Endothelial cell of umbilical vein (primary cell): ENCODE measurements at regions not wholly inside any gene's neighbourhood (a gene's known extent, or its start where the extent isn't known, plus 50 kb on each side); places are given as distances from the start of the nearest gene placed in this dataset.

ENCODE experiments used
- BruUV-seq: library from RNA; stranded (reverse); fragments of 400-500 nt; replicated peaks from 2 replicates; lab custom pipeline; 2021; lab: Mats Ljungman, UMichigan
- CTCF ChIA-PET: fragments of 300-600, 350-600 bp; sonication (Branson Sonifier 250); formaldehyde crosslinking; loops from one replicate; lab custom pipeline; 2021; ENCODE audit warnings: antibody characterized with exemption, inconsistent platforms; lab: Charles Lee
- POLR2A ChIA-PET: fragments of 300-600, 350-600 bp; sonication (Branson Sonifier 250); formaldehyde crosslinking; loops from one replicate; lab custom pipeline; 2021; ENCODE audit warnings: antibody characterized with exemption, inconsistent platforms; lab: Charles Lee
- DNase-seq: peaks from one replicate; pipeline ENCODE4 v3.0.0-alpha.2; 2011; ENCODE audit warnings: low read depth, low spot score
- FAIRE-seq: peaks from 2 replicates; lab custom pipeline; 2011; peaks lifted over from hg19 to GRCh38; lab: Jason Lieb, UNC
- H2AFZ ChIP-seq: 2 replicates; pipeline ENCODE4 v1.6.0; 2012; ENCODE audit warnings: low read depth, low read length, control low read depth, inconsistent platforms
- H3K27ac ChIP-seq: 2 replicates; pipeline ENCODE4 v1.5.1; 2011; ENCODE audit warnings: low read depth, mild to moderate bottlenecking, control low read depth, low read length, moderate library complexity; ENCODE audit not compliant: insufficient read depth
- H3K27me3 ChIP-seq, 2 experiments: 2 replicates each; pipeline versions ENCODE4 v1.6.0 to v1.6.1; 2011; ENCODE audit warnings: low read length in 2 of 2, mixed read lengths in 1 of 2; ENCODE audit not compliant: control insufficient read depth in 2 of 2, insufficient read depth in 2 of 2
- H3K36me3 ChIP-seq, 2 experiments: 2 replicates in 1 of 2; 3 replicates in 1 of 2; pipeline ENCODE4 v1.5.1; 2011; ENCODE audit warnings: low read length in 2 of 2, mild to moderate bottlenecking in 1 of 2, moderate library complexity in 1 of 2; ENCODE audit not compliant: control insufficient read depth in 2 of 2, insufficient read depth in 2 of 2; ENCODE audit errors: extremely low read depth in 1 of 2
- H3K4me1 ChIP-seq: 3 replicates; pipeline ENCODE4 v1.5.1; 2011; ENCODE audit warnings: mild to moderate bottlenecking, low read length; ENCODE audit not compliant: control insufficient read depth, insufficient read depth; ENCODE audit errors: extremely low read depth
- H3K4me2 ChIP-seq: 2 replicates; pipeline ENCODE4 v1.6.1; 2011; ENCODE audit warnings: low read length, control low read depth, mixed read lengths; ENCODE audit not compliant: insufficient read depth
- H3K4me3 ChIP-seq, 3 experiments: fragments of 200-600 bp in 1 of 3; sonication (generic), shearing (Covaris generic) in 1 of 3; replicated peaks in 1 of 3; 2 replicates each; pipeline ENCODE4 v1.5.1; 2011 to 2016; ENCODE audit warnings: control low read depth in 3 of 3, low read length in 3 of 3, mild to moderate bottlenecking in 2 of 3, inconsistent platforms in 1 of 3, low read depth in 1 of 3, moderate library complexity in 1 of 3; ENCODE audit not compliant: insufficient read depth in 1 of 3
- H3K79me2 ChIP-seq: 2 replicates; pipeline ENCODE4 v1.6.0; 2012; ENCODE audit warnings: low read length, inconsistent platforms; ENCODE audit not compliant: control insufficient read depth, insufficient read depth
- H3K9ac ChIP-seq: replicated peaks from 2 replicates; pipeline ENCODE3; 2011; ENCODE audit warnings: low read length, control low read depth; ENCODE audit not compliant: insufficient read depth; ENCODE audit errors: extremely low read depth
- H3K9me1 ChIP-seq: replicated peaks from 3 replicates; pipeline ENCODE4 v1.6.0; 2011; ENCODE audit warnings: mild to moderate bottlenecking, low read length; ENCODE audit not compliant: control insufficient read depth, insufficient read depth; ENCODE audit errors: extremely low read depth
- H3K9me3 ChIP-seq: replicated peaks from 2 replicates; pipeline ENCODE4 v1.5.1; 2012; ENCODE audit warnings: low read length, inconsistent platforms; ENCODE audit not compliant: control insufficient read depth, insufficient read depth
- H4K20me1 ChIP-seq: replicated peaks from 2 replicates; pipeline ENCODE3; 2011; ENCODE audit warnings: mild to moderate bottlenecking, low read length; ENCODE audit not compliant: control insufficient read depth, insufficient read depth; ENCODE audit errors: extremely low read depth
- CTCF ChIP-seq, 2 donors: IDR thresholded peaks; 1 replicate in 1 of 2; 2 replicates in 1 of 2; pipeline ENCODE4 v1.5.1; 2011; ENCODE audit warnings: low read length in 2 of 2, mild to moderate bottlenecking in 2 of 2, moderate library complexity in 2 of 2, control low read depth in 1 of 2, inconsistent platforms in 1 of 2, low read depth in 1 of 2; ENCODE audit not compliant: insufficient read depth in 1 of 2; ENCODE audit errors: extremely low read depth in 1 of 2
- EZH2 ChIP-seq: IDR thresholded peaks from 2 replicates; pipeline ENCODE4 v1.6.1; 2012; ENCODE audit warnings: borderline replicate concordance, low read depth, mild to moderate bottlenecking, moderate library complexity, low read length, inconsistent platforms; ENCODE audit not compliant: severe bottlenecking
- FOS ChIP-seq: IDR thresholded peaks from 2 replicates; pipeline ENCODE4 v1.6.1; 2011; ENCODE audit warnings: mild to moderate bottlenecking, low read length, moderate library complexity, borderline replicate concordance; ENCODE audit not compliant: insufficient read depth
- GATA2 ChIP-seq: IDR thresholded peaks from 2 replicates; pipeline ENCODE4 v1.7.0; 2011; ENCODE audit warnings: low read depth, mild to moderate bottlenecking, moderate library complexity, mixed read lengths, low read length; ENCODE audit not compliant: insufficient read length, insufficient read depth
- JUN ChIP-seq: IDR thresholded peaks from 2 replicates; pipeline ENCODE4 v1.6.1; 2011; ENCODE audit warnings: borderline replicate concordance, low read depth; ENCODE audit not compliant: insufficient read length, insufficient read depth
- MAX ChIP-seq: IDR thresholded peaks from 2 replicates; pipeline ENCODE4 v1.6.1; 2011; ENCODE audit not compliant: insufficient read depth, insufficient read length
- MYC ChIP-seq: IDR thresholded peaks from one replicate; pipeline ENCODE4 v1.6.1; 2011; ENCODE audit warnings: mild to moderate bottlenecking, low read depth, low read length
- POLR2A ChIP-seq: IDR thresholded peaks from 2 replicates; pipeline ENCODE4 v1.6.1; 2012; ENCODE audit warnings: low read depth, mild to moderate bottlenecking, control low read depth, low read length
- POLR2AphosphoS5 ChIP-seq: IDR thresholded peaks from 2 replicates; pipeline ENCODE4 v1.6.1; 2012; ENCODE audit warnings: low read depth, mild to moderate bottlenecking, control low read depth, low read length, moderate library complexity; ENCODE audit not compliant: insufficient read depth
- dilution Hi-C: fragments of 300-500 bp; cut with MboI; formaldehyde crosslinking; loops from one replicate; pipeline ENCODE4 v1.15.0; 2019; ENCODE audit warnings: low sequenced_read_pairs; ENCODE audit not compliant: extremely low pct_ligation_motif_present
- intact Hi-C: fragments of 100-400 bp; cut with micrococcal nuclease; formaldehyde crosslinking; loops from one replicate; pipeline ENCODE4 v1.10.0; 2022

GRCh38 chr7:119127706-119128105, 903.2 kb downstream of the ANKRD7 start:
- Histone ChIP-seq H3K27ac (no peak overlapping the region), H3K9ac (no peak overlapping the region), H3K4me2 (no peak overlapping the region), H3K27me3 (no peaks in the 10 kb centered on the region), H3K4me3 (no peak overlapping the region), H3K9me3 (no peaks in the 10 kb centered on the region), H3K79me2 (no peaks in the 10 kb centered on the region), H3K4me1 (no peaks in the 10 kb centered on the region), H3K9me1 (no peaks in the 10 kb centered on the region), H4K20me1 (no peaks in the 10 kb centered on the region), H3K36me3 (no peaks in the 10 kb centered on the region), H2AFZ (no peak overlapping the region)
- dilution Hi-C loops: no loop called here
- intact Hi-C loops: no loop called here
- no peak for FAIRE-seq
- CTCF ChIA-PET: no interaction called here
- TF ChIP-seq JUN (no peak), FOS (no peak), POLR2A (no peak)
- POLR2A ChIA-PET: no interaction called here
- no TSS peak for BruUV-seq
- DNase-seq: no peak

GRCh38 chr7:119132436-119132835, 907.9 kb downstream of the ANKRD7 start:
- Histone ChIP-seq H3K4me1 (no peaks in the 10 kb centered on the region), H3K9me1 (no peaks in the 10 kb centered on the region), H3K36me3 (no peaks in the 10 kb centered on the region), H3K9ac (no peak overlapping the region), H4K20me1 (no peaks in the 10 kb centered on the region), H3K9me3 (no peaks in the 10 kb centered on the region), H3K4me2 (no peak overlapping the region), H3K27me3 (no peaks in the 10 kb centered on the region), H3K4me3 (no peak overlapping the region), H3K79me2 (no peaks in the 10 kb centered on the region), H2AFZ (no peak overlapping the region), H3K27ac (no peak overlapping the region)
- intact Hi-C loops (no loop called here), dilution Hi-C loops (no loop called here)
- no TSS peak for BruUV-seq
- TF ChIP-seq CTCF (IDR thresholded peaks at IDR 0.05; ENCODE audit: extremely low read depth in 1 of 2, insufficient read depth in 1 of 2, low read depth in 1 of 2, low read length in 2 of 2): no peak
- no peak for TF ChIP-seq MAX
- no peak for TF ChIP-seq FOS
- TF ChIP-seq GATA2: no peak
- TF ChIP-seq POLR2A: no peak
- TF ChIP-seq POLR2AphosphoS5: no peak
- TF ChIP-seq EZH2: no peak
- TF ChIP-seq JUN: no peak
- TF ChIP-seq MYC: no peak
- ChIA-PET POLR2A (no interaction called here), CTCF (no interaction called here)
- FAIRE-seq: no peak
- DNase-seq: no peak
